SK-N-SH treated with all-trans-retinoic acid at 6 μM for 48 hours (cell line): ENCODE measurements at regions not wholly inside any gene's neighbourhood (a gene's known extent, or its start where the extent isn't known, plus 50 kb on each side); places are given as distances from the start of the nearest gene placed in this dataset.

Experiments
- BACH2 ChIP-seq: fragments of 250-450 bp; sonication (Bioruptor Pico); IDR thresholded peaks from 2 replicates; pipeline ENCODE4 v1.9.0; 2021; ENCODE audit warnings: mild to moderate bottlenecking, borderline replicate concordance
- OSR1 ChIP-seq: fragments of 250-450 bp; sonication (Bioruptor Pico); IDR thresholded peaks from 2 replicates; pipeline ENCODE4 v1.8.0; 2022; ENCODE audit warnings: moderate library complexity, mild to moderate bottlenecking, inconsistent platforms
- PPARA ChIP-seq: fragments of 250-450 bp; sonication (Bioruptor Pico); IDR thresholded peaks from 2 replicates; pipeline ENCODE4 v1.5.0; 2020; ENCODE audit warnings: mild to moderate bottlenecking, borderline replicate concordance
- SNAI2 ChIP-seq: fragments of 250-450 bp; sonication (Bioruptor Pico); IDR thresholded peaks from 2 replicates; pipeline ENCODE4 v1.5.0; 2020; ENCODE audit warnings: mild to moderate bottlenecking, moderate library complexity
- ZC3H10 ChIP-seq: fragments of 250-450 bp; sonication (Bioruptor Pico); IDR thresholded peaks from 2 replicates; pipeline ENCODE4 v1.5.1; 2021; ENCODE audit warnings: mild to moderate bottlenecking, moderate library complexity
- ZFP3 ChIP-seq: fragments of 250-450 bp; sonication (Bioruptor Pico); IDR thresholded peaks from 2 replicates; pipeline ENCODE4 v1.5.0; 2020; ENCODE audit warnings: mild to moderate bottlenecking, moderate library complexity
- TF ChIP-seq, protein P1 (sequence below): fragments of 250-450 bp; sonication (Bioruptor Pico); IDR thresholded peaks from 2 replicates; pipeline ENCODE4 v1.8.0; 2021; ENCODE audit warnings: low read depth, mild to moderate bottlenecking, moderate library complexity, borderline replicate concordance

DNA sequence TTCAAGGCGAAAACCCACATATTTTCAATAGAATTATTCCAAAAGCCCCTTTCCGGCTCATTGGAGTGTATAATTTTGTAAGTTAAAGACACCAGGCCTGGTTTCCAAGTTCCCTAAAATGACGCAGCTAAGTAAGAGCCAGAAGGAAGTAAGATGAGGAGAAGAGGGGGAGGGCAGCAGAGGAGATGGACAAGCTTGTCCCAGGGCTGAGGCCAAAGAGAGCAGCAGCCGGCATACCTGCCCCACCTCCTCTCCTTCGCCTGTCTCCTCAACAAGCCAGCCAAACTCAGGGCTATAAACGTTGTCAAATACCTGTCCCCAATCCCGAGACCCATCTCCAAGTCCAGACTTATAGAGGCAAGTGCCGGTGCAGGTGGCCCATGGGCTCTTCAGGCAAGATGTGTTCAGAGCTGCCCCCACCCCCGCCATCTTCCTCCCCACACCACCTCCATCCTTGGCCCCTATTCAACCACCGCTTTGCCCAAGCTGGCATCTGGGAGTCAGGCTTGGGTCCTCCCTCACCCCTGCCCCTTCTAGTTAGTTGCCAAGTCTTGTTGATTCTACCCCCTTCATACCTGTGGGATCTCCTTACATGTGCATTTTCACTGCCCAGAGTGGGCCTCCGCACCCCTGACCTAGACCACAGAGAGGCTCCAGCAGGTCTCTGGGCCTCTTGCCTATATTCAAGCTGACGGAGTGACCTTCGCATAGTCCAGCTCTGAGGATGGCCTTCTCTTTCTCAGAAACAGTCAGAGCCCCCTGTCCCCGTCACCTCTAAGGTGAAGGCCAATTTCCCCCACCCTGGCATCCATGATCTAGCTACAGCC lies 75.7 kb upstream of the SIRPA start:
- TF ChIP-seq OSR1 (CRISPR knock-in tag) (no peak), SNAI2 (CRISPR knock-in tag) (no peak), PPARA (CRISPR knock-in tag) (no peak), BACH2 (CRISPR knock-in tag) (no peak), ZC3H10 (CRISPR knock-in tag) (no peak), ZFP3 (CRISPR knock-in tag) (no peak)
- TF ChIP-seq, protein P1, sequence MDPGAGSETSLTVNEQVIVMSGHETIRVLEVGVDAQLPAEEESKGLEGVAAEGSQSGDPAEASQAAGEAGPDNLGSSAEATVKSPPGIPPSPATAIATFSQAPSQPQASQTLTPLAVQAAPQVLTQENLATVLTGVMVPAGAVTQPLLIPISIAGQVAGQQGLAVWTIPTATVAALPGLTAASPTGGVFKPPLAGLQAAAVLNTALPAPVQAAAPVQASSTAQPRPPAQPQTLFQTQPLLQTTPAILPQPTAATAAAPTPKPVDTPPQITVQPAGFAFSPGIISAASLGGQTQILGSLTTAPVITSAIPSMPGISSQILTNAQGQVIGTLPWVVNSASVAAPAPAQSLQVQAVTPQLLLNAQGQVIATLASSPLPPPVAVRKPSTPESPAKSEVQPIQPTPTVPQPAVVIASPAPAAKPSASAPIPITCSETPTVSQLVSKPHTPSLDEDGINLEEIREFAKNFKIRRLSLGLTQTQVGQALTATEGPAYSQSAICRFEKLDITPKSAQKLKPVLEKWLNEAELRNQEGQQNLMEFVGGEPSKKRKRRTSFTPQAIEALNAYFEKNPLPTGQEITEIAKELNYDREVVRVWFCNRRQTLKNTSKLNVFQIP (CRISPR knock-in tag): no peak
